ENCODE measurements at regions not wholly inside any gene's neighbourhood (a gene's known extent, or its start where the extent isn't known, plus 50 kb on each side); places are given as distances from the start of the nearest gene placed in this dataset.

DNA sequence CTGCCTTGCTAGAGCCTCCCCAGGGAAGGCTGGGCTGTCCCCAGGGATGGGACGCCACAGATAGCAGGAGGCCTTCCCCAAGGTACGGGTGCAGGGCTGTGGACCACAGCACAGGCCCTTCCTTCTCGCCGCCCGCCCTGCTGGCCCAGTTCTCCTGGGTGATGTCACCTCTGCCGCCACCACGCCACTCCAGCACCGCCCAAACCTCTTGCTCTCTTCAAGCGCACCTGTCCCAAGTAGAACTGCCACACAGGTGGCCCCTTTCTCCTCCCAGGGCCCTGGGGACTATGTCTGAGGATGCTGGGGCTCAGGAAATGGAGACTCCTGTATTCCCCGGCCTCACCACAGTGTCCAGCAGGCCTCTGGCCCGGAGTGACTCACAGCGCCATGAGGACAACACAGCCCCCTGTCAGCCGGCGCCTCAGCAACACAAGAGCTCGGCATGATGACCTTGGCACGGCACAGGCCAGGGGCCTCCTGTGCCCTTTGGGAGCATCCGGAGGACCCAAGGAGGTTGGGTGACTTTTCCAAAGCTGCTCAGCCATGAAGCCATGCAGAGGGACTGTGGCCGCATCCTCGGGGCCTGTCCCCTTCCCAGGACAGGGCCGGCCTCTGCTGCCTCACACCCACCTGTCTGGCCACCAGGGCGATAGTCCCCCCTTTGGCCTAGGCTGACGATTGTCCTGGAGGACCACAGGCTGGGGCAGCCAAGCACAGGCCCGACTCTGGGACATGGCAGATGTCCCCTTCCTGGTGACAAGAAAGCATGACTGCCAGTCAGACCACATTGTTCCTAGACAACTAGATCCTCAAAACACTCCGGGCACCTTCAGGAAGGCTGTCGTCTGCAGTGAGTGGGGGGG lies 1023.5 kb downstream of the BRD1 start:
- DNase-seq = no peak

DNA sequence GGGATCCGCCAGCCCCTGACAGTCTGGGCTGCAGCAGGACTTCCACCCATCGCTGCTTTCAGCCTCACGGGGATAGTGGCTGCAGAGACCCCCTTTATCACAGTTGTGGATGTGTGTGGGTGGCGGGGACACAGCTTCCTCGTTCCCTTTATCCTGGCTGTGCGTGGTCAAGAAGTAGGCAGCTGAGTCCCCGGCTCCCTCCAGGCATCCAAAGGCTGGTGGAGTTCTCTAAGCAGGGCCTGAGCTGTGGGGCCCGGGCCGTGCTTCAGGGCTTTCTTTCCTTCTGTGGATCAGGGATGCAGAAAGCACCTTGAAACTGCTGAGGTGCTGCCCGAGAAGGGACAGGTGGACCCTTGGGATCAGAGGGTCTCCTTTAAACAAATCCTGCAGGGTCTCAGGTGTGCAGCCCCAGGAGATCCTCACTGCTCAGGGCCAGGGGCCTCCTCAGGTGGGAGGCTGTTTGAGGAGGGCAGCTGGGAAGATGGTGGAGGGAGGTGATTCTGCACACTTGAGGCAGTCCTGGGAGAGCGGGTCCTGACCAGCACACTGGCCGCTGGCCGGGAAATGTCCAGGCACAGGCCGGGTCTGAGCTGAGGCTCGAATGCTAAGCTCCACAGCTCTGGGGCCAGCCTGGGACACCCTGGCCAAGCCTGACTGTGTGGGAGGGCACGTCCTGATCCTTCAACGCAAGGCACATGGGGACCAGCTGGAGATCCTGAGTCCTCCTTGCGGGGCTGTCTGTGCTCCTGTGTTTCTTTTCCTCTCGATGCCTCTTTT lies 1024.3 kb downstream of the BRD1 start:
- DNase-seq = no peak

- no peak for DNase-seq
Measured at GRCh38 chr22:48802576-48802975, 1025.1 kb downstream of the BRD1 start.

- no peak for DNase-seq
Measured at GRCh38 chr22:48800886-48801607, 1026.6 kb downstream of the BRD1 start.

DNA sequence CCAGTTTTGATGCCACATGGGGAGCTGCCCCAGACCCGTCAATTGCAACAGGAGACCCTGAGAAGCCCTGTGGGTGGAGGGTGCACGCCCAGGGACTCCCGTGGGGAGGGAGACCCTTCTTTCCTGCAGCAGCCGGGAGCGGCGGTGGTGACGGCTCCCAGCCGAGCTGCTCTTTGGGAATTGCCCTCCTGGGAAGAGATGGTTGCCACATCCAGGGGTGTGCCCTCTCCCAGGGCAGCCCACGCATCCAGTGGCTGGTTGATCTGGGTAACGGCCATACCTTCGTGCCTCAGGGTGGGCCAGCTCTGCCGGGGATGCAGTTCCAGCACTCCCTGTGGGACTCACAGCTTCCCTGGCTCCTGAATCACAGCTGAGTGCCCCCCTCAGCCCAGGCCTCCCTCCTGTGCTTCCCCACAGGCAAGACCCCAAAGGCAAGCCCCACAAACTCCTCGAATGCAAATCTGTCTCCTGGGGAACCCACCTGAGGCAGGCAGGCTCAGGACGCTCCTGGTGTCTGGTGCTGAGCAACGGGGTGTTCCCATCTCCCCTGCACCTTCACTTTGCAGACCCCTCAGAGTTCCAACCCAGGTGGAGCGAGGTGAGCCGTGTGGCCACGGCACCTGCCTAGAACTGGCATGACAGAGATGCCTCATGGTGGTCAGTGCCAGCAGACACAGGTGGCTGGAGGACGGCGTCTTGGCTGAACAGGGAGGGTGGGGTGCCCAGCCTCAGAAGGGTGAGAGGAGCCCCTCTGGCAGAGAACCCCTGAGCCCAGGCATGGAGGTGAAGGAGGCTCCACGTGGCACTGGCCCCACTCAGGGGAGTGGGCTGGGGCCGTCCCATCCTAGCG lies 1027.4 kb downstream of the BRD1 start:
- DNase-seq = no peak

DNA sequence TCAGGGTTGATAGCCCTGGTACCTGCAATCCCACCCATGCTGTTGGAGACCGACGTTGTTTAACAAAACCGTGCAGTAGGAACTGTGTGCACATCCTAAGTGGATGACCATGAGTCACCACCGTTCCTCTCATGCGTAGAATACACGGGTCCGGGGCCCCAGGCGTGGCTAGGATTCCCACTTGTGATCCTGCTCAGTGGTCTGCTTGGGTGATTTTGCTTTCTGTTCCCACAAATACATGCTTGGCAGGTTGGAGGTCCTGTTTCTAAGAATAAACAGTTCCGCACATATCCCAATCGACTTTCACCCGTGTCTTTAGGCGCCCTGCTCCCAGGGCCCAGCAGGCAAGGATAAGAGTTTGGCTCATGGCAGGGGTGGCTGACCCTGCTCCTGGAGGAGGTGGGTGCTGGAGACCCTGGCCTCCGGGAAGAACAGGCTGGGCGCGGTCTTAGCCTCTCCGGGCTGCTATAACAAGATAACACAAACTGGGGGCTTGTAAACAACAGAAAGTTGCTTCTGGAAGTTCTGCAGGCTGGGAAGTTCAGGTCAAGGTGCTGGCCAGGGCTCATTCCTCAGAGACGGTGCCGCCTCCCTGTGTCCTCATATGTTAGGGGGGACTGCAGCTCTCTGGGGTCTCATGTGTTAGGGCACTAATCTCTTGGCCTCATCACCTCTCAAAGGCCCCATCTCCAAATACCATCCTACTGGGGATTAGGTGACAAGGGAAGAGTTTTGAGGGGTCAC lies 1028.3 kb downstream of the BRD1 start:
- DNase-seq = no peak

DNA sequence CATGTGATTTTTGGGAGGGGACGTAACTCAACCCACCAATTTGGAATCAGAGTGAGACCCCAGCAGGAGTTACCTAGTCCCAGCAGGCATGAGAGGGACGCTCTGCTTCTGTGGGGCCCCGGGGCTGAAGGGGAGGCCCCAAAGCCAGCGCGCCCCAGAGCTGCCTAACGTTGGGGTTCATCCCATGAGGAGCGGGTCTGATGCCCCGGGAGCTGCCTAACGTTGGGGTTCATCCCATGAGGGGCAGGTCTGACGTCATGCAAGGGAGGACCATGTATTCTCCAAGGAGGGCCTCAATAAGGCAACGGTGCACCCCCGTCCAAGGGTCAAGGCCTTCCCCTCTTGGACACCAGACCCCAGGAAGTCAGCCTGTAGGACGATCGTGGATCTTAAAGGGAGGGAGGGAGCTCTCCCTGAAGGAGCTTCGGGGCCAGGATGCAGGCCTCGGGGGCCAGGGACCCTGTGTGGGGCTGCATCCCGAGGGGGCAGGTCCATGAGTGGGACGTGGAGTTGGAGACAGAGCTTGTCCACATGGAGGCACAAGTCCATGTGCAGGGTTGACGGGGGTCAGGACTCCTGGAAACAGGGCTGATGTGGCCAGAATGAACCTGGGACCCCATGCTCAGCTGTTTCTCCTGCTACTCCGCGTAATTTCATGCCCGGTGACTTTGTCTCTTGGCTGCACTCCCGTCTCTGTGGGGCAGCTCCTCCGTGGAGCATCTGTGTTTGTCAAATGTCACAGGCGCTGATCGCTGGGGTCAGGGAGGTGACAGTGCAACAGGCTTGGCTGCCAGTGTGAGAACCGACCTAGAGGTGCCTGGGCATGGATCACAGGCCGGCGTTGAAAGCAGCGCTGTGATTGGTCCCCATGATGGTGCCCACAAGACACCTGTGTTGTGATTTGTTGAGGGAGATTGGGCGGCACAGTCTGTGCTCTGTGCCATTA lies 1029.1 kb downstream of the BRD1 start:
- no peak for DNase-seq

DNA sequence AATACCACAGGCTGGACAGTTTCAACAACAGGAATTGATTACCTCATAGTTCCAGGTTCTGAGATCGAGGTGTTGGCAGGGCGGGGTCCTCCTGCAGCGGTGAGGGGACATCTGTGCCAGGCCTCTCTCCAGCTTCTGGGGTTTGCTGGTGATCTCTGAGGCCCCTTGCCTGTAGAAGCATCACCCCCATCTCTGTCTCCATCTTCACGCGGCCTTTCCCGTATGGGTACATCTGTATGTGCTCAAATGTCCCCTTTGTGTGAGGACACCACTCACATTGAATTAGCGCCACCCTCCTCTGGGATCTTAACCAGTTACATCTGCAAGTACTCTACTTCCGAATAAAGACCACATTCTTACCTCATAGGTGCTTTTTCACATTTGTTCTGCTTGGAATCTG lies 1029.9 kb downstream of the BRD1 start:
- DNase-seq = no peak

DNA sequence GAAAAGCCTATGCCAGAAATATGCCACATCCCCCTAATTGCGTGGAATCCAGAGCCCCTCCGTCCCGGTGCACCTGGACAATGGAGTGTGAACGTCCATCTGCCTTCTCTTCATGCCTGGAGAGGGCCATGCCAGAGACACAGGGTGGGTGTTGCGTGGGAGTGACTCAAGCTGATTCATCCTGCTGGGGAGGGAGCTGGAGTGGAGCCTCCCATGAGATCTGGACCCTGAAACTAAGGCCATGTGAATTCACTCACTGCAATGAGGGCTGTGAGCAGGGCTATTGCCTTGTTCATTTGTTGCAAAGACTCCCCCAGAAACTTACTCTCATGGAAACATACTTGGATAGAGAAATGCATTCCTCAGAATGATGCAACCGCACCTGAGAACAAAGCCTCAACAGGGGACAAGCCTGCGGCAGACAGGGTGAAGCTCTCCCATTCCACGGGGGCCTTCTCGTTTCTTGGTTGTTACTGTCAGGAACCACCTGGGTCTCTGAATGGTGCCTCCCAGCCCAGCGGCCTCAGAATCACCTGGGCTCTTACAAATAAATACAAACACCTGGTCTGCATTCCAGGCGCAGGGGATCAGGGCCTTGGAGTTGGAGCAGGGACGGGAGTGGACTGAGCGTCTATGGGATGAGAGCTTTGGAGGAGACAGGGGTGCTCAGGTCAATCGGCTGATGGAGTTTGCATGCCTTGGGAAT lies 1031.2 kb downstream of the BRD1 start:
- DNase-seq = no peak

- DNase-seq = no peak
Measured at GRCh38 chr22:48795664-48796063, 1032.0 kb downstream of the BRD1 start.

DNA sequence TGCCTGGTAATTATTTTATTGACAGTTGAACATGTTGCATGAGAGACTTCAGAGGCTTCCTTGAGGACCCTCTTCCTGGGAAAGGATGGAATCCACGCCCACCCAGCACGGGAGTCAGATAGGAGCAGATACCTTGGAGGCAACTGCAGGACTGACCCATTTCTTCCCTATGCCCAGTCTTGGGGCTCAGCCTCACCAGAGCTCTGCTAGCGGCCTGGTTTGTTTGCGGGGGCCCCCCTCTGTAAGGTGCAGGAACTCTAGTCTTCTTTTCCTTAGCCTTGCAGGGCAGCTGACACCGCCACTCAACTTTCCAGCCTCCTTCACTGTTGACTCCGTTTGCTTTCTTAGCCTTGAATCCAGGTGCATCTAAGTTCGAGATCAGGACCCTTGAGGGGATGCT lies 1032.8 kb downstream of the BRD1 start:
- no peak for DNase-seq

DNA sequence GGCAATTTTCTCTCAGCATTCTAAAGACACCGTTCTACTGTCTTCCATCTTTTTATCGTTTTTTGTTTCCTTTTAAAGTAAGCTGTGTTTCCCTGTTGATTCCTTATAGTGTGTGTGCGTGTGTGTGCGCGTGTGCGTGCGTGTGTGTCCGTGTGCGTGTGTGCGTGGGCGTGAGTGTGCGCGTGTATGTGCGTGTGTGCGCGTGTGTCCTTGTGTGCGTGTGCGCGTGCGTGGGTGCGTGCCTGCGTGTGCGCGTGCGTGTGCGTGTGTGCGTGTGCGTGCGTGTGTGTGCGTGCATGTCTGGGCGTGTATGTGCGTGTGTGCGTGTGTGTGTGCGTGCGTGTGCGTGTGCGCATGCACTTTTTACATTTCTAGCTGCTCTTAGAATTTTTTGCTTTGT lies 1033.7 kb downstream of the BRD1 start:
- no peak for DNase-seq

GRCh38 chr22:48786679-48786996 lies 1041.0 kb downstream of the BRD1 start:
- DNase-seq = no peak

DNA sequence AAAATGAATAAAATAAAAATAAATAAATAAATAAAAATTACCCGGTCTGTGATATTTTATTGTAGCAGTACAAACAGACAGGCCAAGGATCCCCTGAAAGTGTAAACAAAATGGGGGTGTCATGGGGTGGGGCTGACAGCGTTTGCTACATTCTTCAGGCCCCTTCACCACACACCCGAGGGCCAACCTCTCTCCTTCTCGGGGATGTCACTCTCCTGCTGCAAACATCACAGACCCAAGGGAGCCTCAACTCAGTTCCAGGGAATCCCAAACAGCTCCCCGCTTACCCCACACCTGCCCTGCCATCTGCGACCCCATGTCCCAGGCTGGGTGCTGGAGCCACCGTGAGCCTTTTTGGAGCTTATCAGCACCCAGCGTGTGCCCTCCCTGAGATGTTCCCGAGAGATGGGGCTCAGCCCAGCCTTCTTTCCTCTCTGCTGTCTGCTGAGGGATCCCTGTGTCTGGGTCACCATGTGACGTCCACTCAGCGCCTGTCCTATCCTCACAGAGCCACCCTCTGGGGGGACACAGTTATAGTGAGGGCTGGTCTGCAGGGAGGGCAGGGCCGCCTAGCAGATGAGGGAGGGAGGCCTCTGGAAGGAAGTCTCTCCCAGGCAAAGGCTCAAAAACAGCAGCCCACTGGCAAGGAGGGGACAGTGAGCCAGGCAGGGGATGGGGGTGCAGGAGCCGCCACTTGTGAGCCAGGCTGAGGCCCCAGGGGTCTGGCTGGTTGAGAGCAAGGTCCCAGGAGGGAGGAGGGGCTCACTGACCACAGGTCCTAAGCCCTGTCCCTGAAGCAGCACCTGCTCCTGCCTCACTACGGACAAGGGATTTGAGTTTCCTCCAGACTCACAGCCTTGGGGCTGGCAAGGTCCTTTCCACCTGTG lies 1041.6 kb downstream of the BRD1 start:
- no peak for DNase-seq

DNA sequence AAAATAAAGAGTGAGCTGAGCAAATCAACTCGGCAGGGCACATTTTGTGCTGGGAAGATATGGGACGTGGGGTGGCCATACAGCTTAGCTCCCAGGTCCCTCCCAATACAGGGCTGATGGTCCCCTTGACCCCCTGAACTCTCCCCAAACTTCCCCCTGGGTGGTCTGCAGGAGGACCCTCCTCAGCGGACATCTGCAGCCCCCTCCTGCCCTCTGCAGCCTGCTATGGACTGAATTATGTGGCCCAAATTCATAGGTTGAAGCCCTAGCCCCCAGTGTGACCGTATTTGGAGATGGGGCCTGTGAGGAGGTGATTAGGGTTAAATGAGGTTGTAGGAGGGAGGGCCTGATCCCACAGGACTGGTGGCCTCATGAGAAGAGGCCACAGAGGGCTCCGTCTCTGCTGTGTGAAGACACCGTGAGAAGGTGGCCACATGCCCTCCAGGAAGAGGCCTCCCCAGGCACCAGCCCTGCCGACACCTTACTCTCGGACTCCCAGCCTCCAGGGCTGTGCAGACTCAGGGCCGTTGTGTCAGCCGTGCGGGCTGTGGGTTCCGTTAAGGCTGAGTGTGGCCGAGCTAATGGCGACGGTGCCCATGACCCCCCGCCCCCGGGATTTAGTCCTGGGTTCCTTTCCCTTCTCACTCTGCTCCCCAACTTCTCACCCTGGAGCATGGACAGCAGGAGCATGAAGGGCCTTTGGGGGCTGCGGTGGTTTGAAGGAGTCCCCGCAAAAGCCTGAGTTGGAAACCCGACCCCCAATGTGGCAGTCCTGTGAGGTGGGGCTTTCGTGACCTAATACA lies 1042.8 kb downstream of the BRD1 start:
- no peak for DNase-seq

- DNase-seq = no peak
Measured at GRCh38 chr22:48783821-48784266, 1043.8 kb downstream of the BRD1 start.

DNA sequence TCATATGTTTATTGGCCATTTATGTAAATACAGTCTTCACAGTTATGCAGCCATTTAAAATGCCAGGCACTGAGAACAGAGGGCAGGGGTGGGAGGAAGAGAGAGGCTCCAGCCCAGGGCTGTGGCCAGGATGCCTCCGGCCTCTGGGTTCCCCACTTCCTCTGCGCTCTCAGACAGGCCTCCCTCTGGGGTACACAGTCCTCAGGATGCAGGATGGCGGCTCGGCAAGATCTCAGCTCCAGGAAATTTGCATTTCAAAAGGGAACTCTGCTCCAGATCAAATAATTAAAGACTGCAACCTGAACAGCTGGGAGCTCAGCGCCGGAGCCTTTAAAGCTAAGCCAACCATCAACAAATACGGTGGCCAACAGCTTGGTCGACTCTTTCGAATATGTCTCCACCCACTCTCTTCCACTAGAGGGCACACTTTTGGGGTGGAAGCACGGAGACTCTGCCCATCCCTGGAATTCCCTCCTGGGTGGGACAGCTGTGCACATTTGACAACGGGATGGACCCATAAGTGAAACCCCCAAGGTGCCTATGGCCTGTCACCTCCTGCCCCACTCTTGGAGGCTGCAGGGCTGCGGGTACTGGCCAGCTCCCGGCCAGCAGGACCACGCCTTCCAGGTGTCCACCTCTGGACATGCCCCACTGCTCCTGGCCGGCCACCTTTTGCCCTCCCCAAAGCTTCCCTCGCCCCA lies 1044.7 kb downstream of the BRD1 start:
- DNase-seq = peak; percentile 19
